Epithelial cell of esophagus (primary cell): ENCODE measurements at regions not wholly inside any gene's neighbourhood (a gene's known extent, or its start where the extent isn't known, plus 50 kb on each side); places are given as distances from the start of the nearest gene placed in this dataset.

ENCODE experiments used
- DNase-seq: peaks from one replicate; pipeline ENCODE4 v3.0.0; 2010; ENCODE audit warnings: low read depth
- H3K4me3 ChIP-seq: 2 replicates; pipeline ENCODE4 v1.5.1; 2011; ENCODE audit warnings: mild to moderate bottlenecking, low read length, control low read depth
- CTCF ChIP-seq: IDR thresholded peaks from 2 replicates; pipeline ENCODE4 v1.5.1; 2011; ENCODE audit warnings: low read depth, mild to moderate bottlenecking, low read length, control low read depth, inconsistent platforms; ENCODE audit not compliant: insufficient read depth; ENCODE audit errors: missing control alignments

- no peak overlapping the region for H3K4me3 ChIP-seq
- DNase-seq = no peak
- no peak for TF ChIP-seq CTCF
These were observed 392.2 kb downstream of the C6orf118 start for GRCh38 chr6:164917211-164917610.

GRCh38 chr6:164916087-164916486 is 393.3 kb downstream of the C6orf118 start:
- DNase-seq = no peak
- TF ChIP-seq CTCF = no peak

GRCh38 chr6:164911873-164912580 is 397.4 kb downstream of the C6orf118 start:
- H3K4me3 ChIP-seq = no peak overlapping the region
- TF ChIP-seq CTCF = no peak
- DNase-seq = no peak

More at GRCh38 chr6:164916087-164916486, 393.3 kb downstream of the C6orf118 start:
- H3K4me3 ChIP-seq = no peak overlapping the region

GRCh38 chr6:164911151-164911550 is 398.3 kb downstream of the C6orf118 start:
- no peak for DNase-seq
- TF ChIP-seq CTCF = no peak
- no peak overlapping the region for H3K4me3 ChIP-seq

GRCh38 chr6:164906766-164907165 is 402.6 kb downstream of the C6orf118 start:
- no peak overlapping the region for H3K4me3 ChIP-seq
- no peak for TF ChIP-seq CTCF
- no peak for DNase-seq

GRCh38 chr6:164905311-164905710 is 404.1 kb downstream of the C6orf118 start:
- H3K4me3 ChIP-seq = no peak overlapping the region
- no peak for TF ChIP-seq CTCF
- DNase-seq = no peak

GRCh38 chr6:164898412-164898811 is 411.0 kb downstream of the C6orf118 start:
- no peak for DNase-seq
- H3K4me3 ChIP-seq = no peak overlapping the region
- no peak for TF ChIP-seq CTCF
